MM.1S (cell line): ENCODE measurements at regions not wholly inside any gene's neighbourhood (a gene's known extent, or its start where the extent isn't known, plus 50 kb on each side); places are given as distances from the start of the nearest gene placed in this dataset.
A peak's percentile ranks its signal among the peaks of the same experiment; 100 is the strongest.

ENCODE experiments used
- DNase-seq: peaks from one replicate; pipeline ENCODE4 v3.0.0-alpha.2; 2015
- H2AFZ ChIP-seq: fragments of 300-600 bp; sonication (generic); 2 replicates; pipeline ENCODE4 v1.6.0; 2016; ENCODE audit warnings: antibody characterized with exemption, low read length
- H3F3A ChIP-seq: fragments of 300-600 bp; sonication (generic); 2 replicates; pipeline ENCODE4 v1.6.1; 2016; ENCODE audit warnings: mild to moderate bottlenecking, antibody characterized with exemption, low read length, moderate library complexity, mixed read lengths; ENCODE audit not compliant: insufficient read depth
- H3K27ac ChIP-seq: fragments of 300-600 bp; sonication (generic); 2 replicates; pipeline ENCODE4 v1.5.1; 2016; ENCODE audit warnings: mild to moderate bottlenecking, low read length
- H3K27me3 ChIP-seq: fragments of 300-600 bp; sonication (generic); replicated peaks from 2 replicates; pipeline ENCODE4 v1.6.0; 2016; ENCODE audit warnings: low read length; ENCODE audit not compliant: insufficient read depth
- H3K36me3 ChIP-seq: fragments of 300-600 bp; sonication (generic); replicated peaks from 2 replicates; pipeline ENCODE4 v1.6.1; 2016; ENCODE audit warnings: mild to moderate bottlenecking, low read length, mixed read lengths; ENCODE audit not compliant: insufficient read depth
- H3K4me1 ChIP-seq: fragments of 300-600 bp; sonication (generic); 2 replicates; pipeline ENCODE4 v1.6.1; 2016; ENCODE audit warnings: low read length, mixed read lengths
- H3K4me2 ChIP-seq: fragments of 300-600 bp; sonication (generic); 2 replicates; pipeline ENCODE4 v1.6.0; 2016; ENCODE audit warnings: low read depth, low read length
- H3K4me3 ChIP-seq: fragments of 300-600 bp; sonication (generic); 2 replicates; pipeline ENCODE4 v1.5.1; 2016; ENCODE audit warnings: low read length, mixed read lengths
- H3K79me2 ChIP-seq: fragments of 300-600 bp; sonication (generic); 2 replicates; pipeline ENCODE4 v1.6.1; 2016; ENCODE audit warnings: mixed run types, low read length, mixed read lengths
- H3K9ac ChIP-seq: fragments of 300-600 bp; sonication (generic); 2 replicates; pipeline ENCODE4 v1.6.1; 2016; ENCODE audit warnings: low read length, mixed read lengths
- H3K9me2 ChIP-seq: fragments of 300-600 bp; sonication (generic); replicated peaks from 2 replicates; pipeline ENCODE4 v1.6.1; 2016; ENCODE audit warnings: mild to moderate bottlenecking, low read length, mixed read lengths; ENCODE audit not compliant: insufficient read depth
- H3K9me3 ChIP-seq: fragments of 300-600 bp; sonication (generic); replicated peaks from 2 replicates; pipeline ENCODE4 v1.6.1; 2016; ENCODE audit warnings: mild to moderate bottlenecking, low read length, mixed read lengths; ENCODE audit not compliant: insufficient read depth
- H4K20me1 ChIP-seq: fragments of 300-600 bp; sonication (generic); 2 replicates; pipeline ENCODE4 v1.6.1; 2016; ENCODE audit warnings: mild to moderate bottlenecking, low read length, moderate library complexity, mixed read lengths; ENCODE audit not compliant: insufficient read depth
- CTCF ChIP-seq: fragments of 300-600 bp; sonication (generic); IDR thresholded peaks from 2 replicates; pipeline ENCODE4 v1.5.1; 2016; ENCODE audit warnings: antibody characterized with exemption, low read length, mixed read lengths
- EZH2 ChIP-seq: fragments of 300-600 bp; sonication (generic); optimal IDR thresholded peaks from 2 replicates; pipeline ENCODE3; 2017; ENCODE audit warnings: low read depth, mild to moderate bottlenecking, antibody characterized with exemption, low read length, mixed read lengths
- EZH2phosphoT487 ChIP-seq: fragments of 300-600 bp; sonication (generic); IDR thresholded peaks from 2 replicates; pipeline ENCODE4 v1.6.1; 2018; ENCODE audit warnings: antibody characterized with exemption, low read length

GRCh38 chrX:65941775-65942174 lies 98.1 kb downstream of the VSIG4 start:
- no peaks in the 10 kb centered on the region for H3K36me3 ChIP-seq
- no peaks in the 10 kb centered on the region for H3F3A ChIP-seq
- no peak for DNase-seq
- no peak overlapping the region for H3K9ac ChIP-seq
- H3K27ac ChIP-seq, result no peak overlapping the region
- no peaks in the 10 kb centered on the region for H4K20me1 ChIP-seq
- H3K4me2 ChIP-seq, result no peak overlapping the region
- no peaks in the 10 kb centered on the region for H3K27me3 ChIP-seq
- H3K79me2 ChIP-seq, result no peaks in the 10 kb centered on the region
- H3K4me1 ChIP-seq, result no peaks in the 10 kb centered on the region
- H3K4me3 ChIP-seq, result no peak overlapping the region
- H3K9me3 ChIP-seq, result no peaks in the 10 kb centered on the region
- no peak overlapping the region for H2AFZ ChIP-seq
- no peak for TF ChIP-seq EZH2phosphoT487
- TF ChIP-seq EZH2, result no peak
- no peak for TF ChIP-seq CTCF
- no peaks in the 10 kb centered on the region for H3K9me2 ChIP-seq

GRCh38 chrX:65933085-65933589 lies 106.7 kb downstream of the VSIG4 start:
- Histone ChIP-seq H3K4me2 (no peak overlapping the region), H3F3A (no peaks in the 10 kb centered on the region), H3K36me3 (no peaks in the 10 kb centered on the region), H3K27me3 (no peaks in the 10 kb centered on the region), H3K4me1 (no peaks in the 10 kb centered on the region), H3K4me3 (no peak overlapping the region), H4K20me1 (no peaks in the 10 kb centered on the region), H3K79me2 (no peaks in the 10 kb centered on the region), H3K27ac (no peak overlapping the region), H3K9me2 (no peaks in the 10 kb centered on the region), H3K9me3 (no peaks in the 10 kb centered on the region), H3K9ac (no peak overlapping the region), H2AFZ (no peak overlapping the region)
- DNase-seq, result no peak
- no peak for TF ChIP-seq EZH2
- TF ChIP-seq CTCF, result no peak
- TF ChIP-seq EZH2phosphoT487, result no peak

- Histone ChIP-seq H3K4me2 (no peak overlapping the region), H3K79me2 (no peaks in the 10 kb centered on the region), H3K36me3 (no peaks in the 10 kb centered on the region), H3K27me3 (no peaks in the 10 kb centered on the region), H3K4me3 (no peak overlapping the region), H3K4me1 (no peaks in the 10 kb centered on the region), H3F3A (no peaks in the 10 kb centered on the region), H2AFZ (no peak overlapping the region), H4K20me1 (no peaks in the 10 kb centered on the region), H3K9me2 (no peaks in the 10 kb centered on the region), H3K27ac (no peak overlapping the region), H3K9me3 (no peaks in the 10 kb centered on the region), H3K9ac (no peak overlapping the region)
- TF ChIP-seq EZH2phosphoT487 (no peak), EZH2 (no peak), CTCF (peak; percentile 16; the same call in 1 of the 2 replicates)
- DNase-seq, result no peak
These were observed 107.5 kb downstream of the VSIG4 start for GRCh38 chrX:65932173-65933084.
